Skeletal muscle tissue (tissue), 3 donors: ENCODE measurements at regions not wholly inside any gene's neighbourhood (a gene's known extent, or its start where the extent isn't known, plus 50 kb on each side); places are given as distances from the start of the nearest gene placed in this dataset.
"Not testable (repeated sequence)": the region's sequence is repeated elsewhere in the genome, so short reads cannot be mapped to it uniquely, and the experiment has no call there.

Experiments
- H3K27ac ChIP-seq: one replicate; pipeline ENCODE4 v1.7.0; 2013; ENCODE audit warnings: mild to moderate bottlenecking, low read depth, low read length, inconsistent platforms
- H3K27me3 ChIP-seq, 3 donors: one replicate each; pipeline ENCODE4 v1.7.0; 2013; ENCODE audit warnings: low read length in 3 of 3; ENCODE audit not compliant: control insufficient read depth in 3 of 3, insufficient read depth in 3 of 3
- H3K36me3 ChIP-seq, 3 donors: one replicate each; pipeline ENCODE4 v1.7.0; 2013; ENCODE audit warnings: low read length in 3 of 3; ENCODE audit not compliant: control insufficient read depth in 3 of 3, insufficient read depth in 3 of 3
- H3K4me1 ChIP-seq, 3 donors: one replicate each; pipeline ENCODE4 v1.7.0; 2013; ENCODE audit warnings: low read length in 3 of 3, mild to moderate bottlenecking in 3 of 3; ENCODE audit not compliant: control insufficient read depth in 3 of 3, insufficient read depth in 3 of 3
- H3K4me3 ChIP-seq, 3 donors: one replicate each; pipeline ENCODE4 v1.7.0; 2013; ENCODE audit warnings: low read length in 3 of 3
- H3K9ac ChIP-seq, 3 donors: one replicate each; pipeline ENCODE4 v1.7.0; 2013; ENCODE audit warnings: low read length in 3 of 3, mild to moderate bottlenecking in 3 of 3, moderate library complexity in 2 of 3, low read depth in 1 of 3
- H3K9me3 ChIP-seq, 3 donors: one replicate each; pipeline ENCODE4 v1.7.0; 2013; ENCODE audit warnings: low read length in 3 of 3; ENCODE audit not compliant: control insufficient read depth in 3 of 3
- donor health status: Osteomylitis.

GRCh38 chr5:117624201-117624600, 1049.6 kb upstream of the SEMA6A start:
- no peaks in the 10 kb centered on the region for H3K27me3 ChIP-seq
- H3K9ac ChIP-seq: no peak overlapping the region
- no peaks in the 10 kb centered on the region for H3K36me3 ChIP-seq
- H3K4me1 ChIP-seq: no peaks in the 10 kb centered on the region
- no peak overlapping the region for H3K27ac ChIP-seq
- no peaks in the 10 kb centered on the region for H3K9me3 ChIP-seq
- no peak overlapping the region for H3K4me3 ChIP-seq

GRCh38 chr5:117623042-117623805, 1048.6 kb upstream of the SEMA6A start:
- Histone ChIP-seq H3K9me3 (no peaks in the 10 kb centered on the region), H3K27me3 (no peaks in the 10 kb centered on the region), H3K36me3 (no peaks in the 10 kb centered on the region), H3K9ac (no peak overlapping the region), H3K4me3 (no peak overlapping the region), H3K4me1 (no peaks in the 10 kb centered on the region), H3K27ac (no peak overlapping the region)

- no peak overlapping the region for H3K9ac ChIP-seq
- H3K27me3 ChIP-seq: no peaks in the 10 kb centered on the region
Measured at GRCh38 chr5:117621921-117622320, 1047.3 kb upstream of the SEMA6A start.

GRCh38 chr5:117615226-117615625, 1040.6 kb upstream of the SEMA6A start:
- no peaks in the 10 kb centered on the region for H3K4me1 ChIP-seq
- H3K27me3 ChIP-seq: no peaks in the 10 kb centered on the region
- H3K27ac ChIP-seq: no peak overlapping the region
- no peak overlapping the region for H3K4me3 ChIP-seq
- H3K36me3 ChIP-seq: no peaks in the 10 kb centered on the region
- no peak overlapping the region for H3K9ac ChIP-seq
- H3K9me3 ChIP-seq: peaks cover 0 to 3% (median 0%) of the 10 kb centered on the region in 3 donors

More at GRCh38 chr5:117621921-117622320, 1047.3 kb upstream of the SEMA6A start:
- no peak overlapping the region for H3K27ac ChIP-seq
- H3K4me1 ChIP-seq: no peaks in the 10 kb centered on the region
- no peaks in the 10 kb centered on the region for H3K9me3 ChIP-seq
- H3K36me3 ChIP-seq: no peaks in the 10 kb centered on the region
- H3K4me3 ChIP-seq: no peak overlapping the region

- Histone ChIP-seq H3K9me3 (peaks cover 0 to 3% (median 0%) of the 10 kb centered on the region in 3 donors), H3K4me1 (no peaks in the 10 kb centered on the region), H3K27me3 (no peaks in the 10 kb centered on the region), H3K27ac (no peak overlapping the region), H3K36me3 (no peaks in the 10 kb centered on the region), H3K4me3 (no peak overlapping the region), H3K9ac (no peak overlapping the region)
Measured at GRCh38 chr5:117614408-117614807, 1039.8 kb upstream of the SEMA6A start.

- H3K36me3 ChIP-seq: no peaks in the 10 kb centered on the region
Measured at GRCh38 chr5:117604845-117605244, 1030.2 kb upstream of the SEMA6A start.

GRCh38 chr5:117599811-117600210, 1025.2 kb upstream of the SEMA6A start:
- not testable (repeated sequence) for H3K9ac ChIP-seq, H3K27me3 ChIP-seq, H3K4me3 ChIP-seq, H3K36me3 ChIP-seq, H3K27ac ChIP-seq, H3K9me3 ChIP-seq, H3K4me1 ChIP-seq

More at GRCh38 chr5:117604845-117605244, 1030.2 kb upstream of the SEMA6A start:
- no peak overlapping the region for H3K27ac ChIP-seq
- H3K4me1 ChIP-seq: no peaks in the 10 kb centered on the region
- no peak overlapping the region for H3K9ac ChIP-seq
- H3K27me3 ChIP-seq: no peaks in the 10 kb centered on the region
- H3K4me3 ChIP-seq: no peak overlapping the region
- no peaks in the 10 kb centered on the region for H3K9me3 ChIP-seq

GRCh38 chr5:117594166-117594565, 1019.5 kb upstream of the SEMA6A start:
- Histone ChIP-seq H3K27me3 (no peaks in the 10 kb centered on the region), H3K4me3 (no peak overlapping the region), H3K36me3 (no peaks in the 10 kb centered on the region), H3K9me3 (no peaks in the 10 kb centered on the region), H3K27ac (no peak overlapping the region), H3K4me1 (no peaks in the 10 kb centered on the region), H3K9ac (no peak overlapping the region)

- no peak overlapping the region for H3K4me3 ChIP-seq
- no peaks in the 10 kb centered on the region for H3K9me3 ChIP-seq
- H3K9ac ChIP-seq: no peak overlapping the region
- H3K27me3 ChIP-seq: no peaks in the 10 kb centered on the region
- no peaks in the 10 kb centered on the region for H3K36me3 ChIP-seq
- no peaks in the 10 kb centered on the region for H3K4me1 ChIP-seq
- no peak overlapping the region for H3K27ac ChIP-seq
Measured at GRCh38 chr5:117590944-117591343, 1016.3 kb upstream of the SEMA6A start.

- H3K27ac ChIP-seq: no peak overlapping the region
- H3K27me3 ChIP-seq: no peaks in the 10 kb centered on the region
- no peaks in the 10 kb centered on the region for H3K36me3 ChIP-seq
- no peak overlapping the region for H3K4me3 ChIP-seq
- no peaks in the 10 kb centered on the region for H3K4me1 ChIP-seq
- no peak overlapping the region for H3K9ac ChIP-seq
- H3K9me3 ChIP-seq: no peaks in the 10 kb centered on the region
Measured at GRCh38 chr5:117588611-117589010, 1014.0 kb upstream of the SEMA6A start.
